IMR-90 (cell line): ENCODE measurements at regions not wholly inside any gene's neighbourhood (a gene's known extent, or its start where the extent isn't known, plus 50 kb on each side); places are given as distances from the start of the nearest gene placed in this dataset.
A peak's percentile ranks its signal among the peaks of the same experiment; 100 is the strongest.

Experiments used
- ATAC-seq: fragments of 200-7000 bp; cut with Tn5 transposase; 2 replicates; pipeline ENCODE4 v1.9.1; 2020; ENCODE audit warnings: low read depth, mild to moderate bottlenecking, moderate library complexity
- BruUV-seq: library from RNA; stranded (reverse); fragments of 400-500 nt; replicated peaks from 2 replicates; lab custom pipeline; 2021; lab: Mats Ljungman, UMichigan
- CTCF ChIA-PET: fragments of 300-600 bp; formaldehyde crosslinking; extraction: SDS; loops from one replicate; lab custom pipeline; 2021; ENCODE audit warnings: antibody characterized with exemption; lab: Yijun Ruan, JAX
- POLR2A ChIA-PET: fragments of 300-600 bp; sonication (Branson Sonifier 250); formaldehyde crosslinking; loops from one replicate; lab custom pipeline; 2022; ENCODE audit warnings: antibody characterized with exemption; ENCODE audit not compliant: unreplicated experiment; lab: Charles Lee
- DNase-seq: peaks from one replicate; pipeline ENCODE4 v3.0.0; 2013
- H2AFZ ChIP-seq: replicated peaks from 2 replicates; pipeline ENCODE3; 2013; ENCODE audit warnings: low read length, mild to moderate bottlenecking; ENCODE audit not compliant: poor library complexity
- H2AK5ac ChIP-seq: 2 replicates; pipeline ENCODE4 v1.6.1; 2013; ENCODE audit warnings: low read depth, low read length, inconsistent platforms
- H2AK9ac ChIP-seq: replicated peaks from 2 replicates; pipeline ENCODE3; 2013; ENCODE audit warnings: mild to moderate bottlenecking, low read depth, low read length, moderate library complexity; ENCODE audit not compliant: poor library complexity
- H2BK120ac ChIP-seq: 2 replicates; pipeline ENCODE4 v1.6.1; 2013; ENCODE audit warnings: low read depth, low read length, inconsistent platforms
- H2BK15ac ChIP-seq: 3 replicates; pipeline ENCODE4 v1.6.1; 2013; ENCODE audit warnings: low read depth, low read length, inconsistent platforms
- H2BK20ac ChIP-seq: 2 replicates; pipeline ENCODE4 v1.6.1; 2013; ENCODE audit warnings: low read depth, mild to moderate bottlenecking, inconsistent platforms, low read length, moderate library complexity
- H2BK5ac ChIP-seq: 2 replicates; pipeline ENCODE4 v1.6.1; 2013; ENCODE audit warnings: mild to moderate bottlenecking, low read depth, low read length, inconsistent platforms; ENCODE audit not compliant: poor library complexity, severe bottlenecking
- H3K14ac ChIP-seq: replicated peaks from 2 replicates; pipeline ENCODE4 v1.6.1; 2013; ENCODE audit warnings: low read depth, low read length, inconsistent platforms
- H3K18ac ChIP-seq: 2 replicates; pipeline ENCODE4 v1.6.1; 2013; ENCODE audit warnings: low read depth, low read length, control low read depth
- H3K23ac ChIP-seq: 2 replicates; pipeline ENCODE4 v1.6.1; 2013; ENCODE audit warnings: low read depth, low read length, inconsistent platforms
- H3K27ac ChIP-seq: 2 replicates; pipeline ENCODE4 v1.5.1; 2013; ENCODE audit warnings: mild to moderate bottlenecking, control low read depth, low read length; ENCODE audit not compliant: insufficient read depth
- H3K27me3 ChIP-seq: 2 replicates; pipeline ENCODE4 v1.6.1; 2013; ENCODE audit warnings: low read length; ENCODE audit not compliant: control insufficient read depth, insufficient read depth
- H3K36me3 ChIP-seq: 2 replicates; pipeline ENCODE4 v1.6.1; 2013; ENCODE audit warnings: low read length, mixed read lengths; ENCODE audit not compliant: control insufficient read depth, insufficient read depth
- H3K4ac ChIP-seq: 2 replicates; pipeline ENCODE4 v1.6.1; 2013; ENCODE audit warnings: low read depth, low read length, inconsistent platforms
- H3K4me1 ChIP-seq: 2 replicates; pipeline ENCODE4 v1.6.1; 2013; ENCODE audit warnings: low read length, mixed read lengths; ENCODE audit not compliant: control insufficient read depth, insufficient read depth
- H3K4me2 ChIP-seq: 2 replicates; pipeline ENCODE4 v1.6.1; 2013; ENCODE audit warnings: low read depth, mild to moderate bottlenecking, control low read depth, low read length, moderate library complexity
- H3K4me3 ChIP-seq: 2 replicates; pipeline ENCODE4 v1.5.1; 2013; ENCODE audit warnings: low read depth, mild to moderate bottlenecking, control low read depth, low read length, moderate library complexity; ENCODE audit not compliant: insufficient read depth
- H3K56ac ChIP-seq: 2 replicates; pipeline ENCODE4 v1.6.1; 2013; ENCODE audit warnings: low read length, inconsistent platforms; ENCODE audit not compliant: insufficient read depth; ENCODE audit errors: extremely low read depth
- H3K79me1 ChIP-seq, 2 experiments: 2 replicates each; pipeline ENCODE4 v1.6.1; 2013; ENCODE audit warnings: low read length in 2 of 2, inconsistent platforms in 1 of 2, low read depth in 1 of 2
- H3K9ac ChIP-seq: 2 replicates; pipeline ENCODE4 v1.6.1; 2013; ENCODE audit warnings: low read depth, low read length, control low read depth
- H3K9me1 ChIP-seq: 2 replicates; pipeline ENCODE4 v1.6.1; 2013; ENCODE audit warnings: low read length, inconsistent platforms; ENCODE audit not compliant: insufficient read depth
- H3K9me3 ChIP-seq: 2 replicates; pipeline ENCODE4 v1.6.1; 2013; ENCODE audit warnings: low read length; ENCODE audit not compliant: control insufficient read depth, insufficient read depth
- H4K20me1 ChIP-seq: 2 replicates; pipeline ENCODE4 v1.6.1; 2013; ENCODE audit warnings: low read length, inconsistent platforms; ENCODE audit not compliant: insufficient read depth
- H4K5ac ChIP-seq: 2 replicates; pipeline ENCODE4 v1.6.1; 2013; ENCODE audit warnings: mild to moderate bottlenecking, low read depth, low read length, control low read depth
- H4K8ac ChIP-seq, 2 experiments: 2 replicates each; pipeline ENCODE4 v1.6.1; 2013; ENCODE audit warnings: low read depth in 2 of 2, low read length in 2 of 2, control low read depth in 1 of 2, inconsistent platforms in 1 of 2
- H4K91ac ChIP-seq: 2 replicates; pipeline ENCODE4 v1.6.1; 2013; ENCODE audit warnings: low read depth, low read length, inconsistent platforms; ENCODE audit not compliant: insufficient read depth
- BHLHE40 ChIP-seq: fragments of 150-350 bp; IDR thresholded peaks from 2 replicates; pipeline ENCODE4 v1.6.1; 2016; ENCODE audit warnings: mild to moderate bottlenecking, low read depth, low read length
- CEBPB ChIP-seq: IDR thresholded peaks from 2 replicates; pipeline ENCODE4 v1.6.1; 2012; ENCODE audit warnings: low read depth, low read length, improper control_type of control experiment
- CHD1 ChIP-seq: IDR thresholded peaks from 2 replicates; pipeline ENCODE4 v1.6.1; 2012; ENCODE audit warnings: low read depth, low read length, improper control_type of control experiment
- CTCF ChIP-seq: conservative IDR thresholded peaks from 2 replicates; pipeline ENCODE4 v1.5.1; 2012; ENCODE audit warnings: mild to moderate bottlenecking, low read depth, low read length, improper control_type of control experiment
- FOS ChIP-seq: fragments of 150-350 bp; IDR thresholded peaks from 2 replicates; pipeline ENCODE4 v1.6.1; 2016; ENCODE audit warnings: low read depth, low read length
- MAFK ChIP-seq: IDR thresholded peaks from 2 replicates; pipeline ENCODE4 v1.6.1; 2012; ENCODE audit warnings: low read depth, low read length, improper control_type of control experiment
- MXI1 ChIP-seq: IDR thresholded peaks from 2 replicates; pipeline ENCODE4 v1.6.1; 2012; ENCODE audit warnings: low read depth, mild to moderate bottlenecking, low read length, moderate library complexity, borderline replicate concordance
- NFE2L2 ChIP-seq: fragments of 150-350 bp; IDR thresholded peaks from 2 replicates; pipeline ENCODE4 v1.6.1; 2016; ENCODE audit warnings: low read depth, mild to moderate bottlenecking, low read length
- POLR2A ChIP-seq: IDR thresholded peaks from 2 replicates; pipeline ENCODE4 v1.6.1; 2012; ENCODE audit warnings: mild to moderate bottlenecking, low read depth, low read length
- RAD21 ChIP-seq: IDR thresholded peaks from 2 replicates; pipeline ENCODE4 v1.6.1; 2012; ENCODE audit warnings: low read length, improper control_type of control experiment
- RCOR1 ChIP-seq: IDR thresholded peaks from 2 replicates; pipeline ENCODE4 v1.6.1; 2012; ENCODE audit warnings: mild to moderate bottlenecking, low read length, improper control_type of control experiment; ENCODE audit not compliant: insufficient replicate concordance
- RFX5 ChIP-seq: IDR thresholded peaks from 2 replicates; pipeline ENCODE4 v1.8.0; 2012; ENCODE audit warnings: low read depth, mild to moderate bottlenecking, low read length, moderate library complexity
- USF2 ChIP-seq: fragments of 150-350 bp; IDR thresholded peaks from 2 replicates; pipeline ENCODE4 v1.6.1; 2017; ENCODE audit warnings: mild to moderate bottlenecking, antibody characterized with exemption, low read length, low read depth
- WGBS, 2 experiments: methylation state at CpG; one replicate each; pipeline versions ENCODE4 v1.1.5 to v1.1.7; 2013; ENCODE audit warnings: missing lambda C conversion rate in 2 of 2; ENCODE audit not compliant: insufficient read length in 1 of 2; ENCODE audit errors: extremely low coverage in 2 of 2; 5-methylcytosine and 5-hydroxymethylcytosine counted together
- dilution Hi-C: fragments of 300-500 bp; cut with HindIII; formaldehyde crosslinking; loops from one replicate; pipeline ENCODE4 v1.14.3; 2018; ENCODE audit warnings: low sequenced_read_pairs; ENCODE audit not compliant: unreplicated experiment
- in situ Hi-C: fragments of 300-500 bp; cut with MboI; formaldehyde crosslinking; loops from 3 replicates; pipeline ENCODE4 v1.14.3; 2019; ENCODE audit warnings: low sequenced_read_pairs, inconsistent platforms, mixed read lengths
- intact Hi-C: fragments of 100-400 bp; cut with micrococcal nuclease; formaldehyde crosslinking; loops from 2 replicates; pipeline ENCODE4 v1.10.0; 2022
- TF ChIP-seq, protein P1 (sequence below): fragments of 150-350 bp; IDR thresholded peaks from 2 replicates; pipeline ENCODE4 v1.6.1; 2016; ENCODE audit warnings: low read depth, mild to moderate bottlenecking, low read length, moderate library complexity, borderline replicate concordance

- H3K4me2 ChIP-seq, result no peak overlapping the region
- ATAC-seq, result no peak
- peak overlapping the region; percentile 79 for H2AFZ ChIP-seq
Measured at GRCh38 chr6:4403023-4403752, 267.8 kb upstream of the ECI2 start.

More at GRCh38 chr6:4403023-4403752, 267.8 kb upstream of the ECI2 start:
- peak overlapping the region; percentile 85 for H2BK20ac ChIP-seq
- no peak overlapping the region for H2BK5ac ChIP-seq
- TF ChIP-seq CEBPB, result no peak
- TF ChIP-seq CHD1, result no peak
- TF ChIP-seq MXI1, result no peak
- no peak for TF ChIP-seq NFE2L2
- TF ChIP-seq BHLHE40, result no peak
- TF ChIP-seq, protein P1, sequence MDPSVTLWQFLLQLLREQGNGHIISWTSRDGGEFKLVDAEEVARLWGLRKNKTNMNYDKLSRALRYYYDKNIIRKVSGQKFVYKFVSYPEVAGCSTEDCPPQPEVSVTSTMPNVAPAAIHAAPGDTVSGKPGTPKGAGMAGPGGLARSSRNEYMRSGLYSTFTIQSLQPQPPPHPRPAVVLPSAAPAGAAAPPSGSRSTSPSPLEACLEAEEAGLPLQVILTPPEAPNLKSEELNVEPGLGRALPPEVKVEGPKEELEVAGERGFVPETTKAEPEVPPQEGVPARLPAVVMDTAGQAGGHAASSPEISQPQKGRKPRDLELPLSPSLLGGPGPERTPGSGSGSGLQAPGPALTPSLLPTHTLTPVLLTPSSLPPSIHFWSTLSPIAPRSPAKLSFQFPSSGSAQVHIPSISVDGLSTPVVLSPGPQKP, result no peak
- TF ChIP-seq RAD21, result no peak
- no peak for TF ChIP-seq FOS
- no peak for TF ChIP-seq CTCF
- no peak for TF ChIP-seq RCOR1
- TF ChIP-seq USF2, result no peak
- no peak for TF ChIP-seq POLR2A
- no peak for TF ChIP-seq MAFK
- TF ChIP-seq RFX5, result no peak
- ChIA-PET POLR2A (no interaction called here), CTCF (no interaction called here)
- H2AK5ac ChIP-seq, result peak overlapping the region; percentile 65
- H4K5ac ChIP-seq, result peak overlapping the region; percentile 32; the same call in 1 of the 2 replicates
- H3K79me1 ChIP-seq, result no peaks in the 10 kb centered on the region
- no peaks in the 10 kb centered on the region for H3K36me3 ChIP-seq
- H3K27me3 ChIP-seq, result no peaks in the 10 kb centered on the region
- in situ Hi-C loops, result no loop called here
- peak overlapping the region; percentile 69; the same call in 1 of the 2 replicates for H3K27ac ChIP-seq
- BruUV-seq, result no TSS peak
- peak overlapping the region; percentile 91 for H2BK120ac ChIP-seq
- peak overlapping the region; percentile 69; the same call in 2 of the 3 replicates for H2BK15ac ChIP-seq
- H3K9me1 ChIP-seq, result peaks cover 6% of the 10 kb centered on the region
- H4K20me1 ChIP-seq, result no peaks in the 10 kb centered on the region
- DNase-seq, result no peak
- dilution Hi-C loops, result no loop called here
- peak overlapping the region; percentile 26 to 67; a peak in 2 of 4 replicates for H4K8ac ChIP-seq
- H3K9me3 ChIP-seq, result no peaks in the 10 kb centered on the region
- no peak overlapping the region for H3K4me3 ChIP-seq
- WGBS, 2 experiments, result 100% methylated on average over 1 of the region's 12 CpGs; no CpG with 5 or more reads in 1 of the 2 experiments
- H2AK9ac ChIP-seq, result peak overlapping the region; percentile 1
- H3K4me1 ChIP-seq, result peaks cover 19% of the 10 kb centered on the region
- H3K9ac ChIP-seq, result no peak overlapping the region
- H3K4ac ChIP-seq, result peak overlapping the region; percentile 79
- peak overlapping the region; percentile 61 for H3K18ac ChIP-seq
- intact Hi-C loops, result no loop called here
- H3K14ac ChIP-seq, result peak overlapping the region; percentile 84
- peak overlapping the region; percentile 68 for H4K91ac ChIP-seq
- H3K23ac ChIP-seq, result peak overlapping the region; percentile 35; the same call in 1 of the 2 replicates
- no peak overlapping the region for H3K56ac ChIP-seq
